ENCODE measurements at regions not wholly inside any gene's neighbourhood (a gene's known extent, or its start where the extent isn't known, plus 50 kb on each side); places are given as distances from the start of the nearest gene placed in this dataset.

DNA sequence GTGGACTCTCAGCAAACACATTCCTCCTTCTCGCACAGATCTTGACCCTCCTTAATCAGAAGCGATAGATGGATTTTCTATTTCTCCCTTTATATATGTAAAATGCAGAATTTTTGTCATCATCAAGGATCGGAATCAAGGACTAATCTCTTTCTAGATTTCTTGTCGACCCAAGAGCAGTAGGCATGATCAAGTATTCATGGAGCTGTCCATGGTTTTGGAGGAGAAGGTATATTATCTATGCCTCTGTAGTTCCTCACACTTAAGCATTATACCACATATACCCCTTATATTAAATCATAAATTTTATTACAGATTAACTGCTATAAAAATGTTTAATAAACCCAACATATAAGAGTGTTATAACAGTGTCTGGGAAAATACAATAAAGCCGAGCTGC, 886.8 kb downstream of the NLGN4X start:
- in situ Hi-C loops (cut with MboI) (no loop called here), intact Hi-C loops (cut with micrococcal nuclease) (no loop called here)
- Histone ChIP-seq H3K4me3 (no peak overlapping the region), H3K79me2 (ENCODE audit: control insufficient read depth, insufficient read depth, low read length) (no peaks in the 10 kb centered on the region), H4K20me1 (replicated peaks; ENCODE audit: control insufficient read depth, insufficient read depth, low read length) (no peaks in the 10 kb centered on the region), H3K9me1 (ENCODE audit: control insufficient read depth, insufficient read depth, low read length) (no peaks in the 10 kb centered on the region), H3K4me2 (ENCODE audit: insufficient read depth, low read length) (no peak overlapping the region), H3K27me3 (ENCODE audit: control insufficient read depth in 2 of 2, insufficient read depth in 2 of 2, low read length in 2 of 2) (no peaks in the 10 kb centered on the region), H2AFZ (ENCODE audit: low read depth, low read length) (no peak overlapping the region), H3K9ac (ENCODE audit: insufficient read depth in 1 of 2, low read depth in 2 of 2, low read length in 2 of 2) (no peak overlapping the region), H3K36me3 (ENCODE audit: control insufficient read depth, insufficient read depth, low read length) (no peaks in the 10 kb centered on the region), H3K4me1 (replicated peaks in 1 of 2; ENCODE audit: control insufficient read depth in 2 of 2, insufficient read depth in 2 of 2, low read length in 2 of 2) (no peaks in the 10 kb centered on the region), H3K27ac (ENCODE audit: extremely low read depth, low read depth, low read length) (no peak overlapping the region), H3K9me3 (replicated peaks; ENCODE audit: control insufficient read depth, insufficient read depth, low read depth, low read length) (no peaks in the 10 kb centered on the region)
- BruUV-seq (replicated peaks): no TSS peak
- 2% methylated on average over 5 of the region's 5 CpGs for WGBS (ENCODE audit: insufficient coverage, low coverage, missing lambda C conversion rate)
- POLR2A ChIA-PET: no interaction called here
- TF ChIP-seq, protein P1, sequence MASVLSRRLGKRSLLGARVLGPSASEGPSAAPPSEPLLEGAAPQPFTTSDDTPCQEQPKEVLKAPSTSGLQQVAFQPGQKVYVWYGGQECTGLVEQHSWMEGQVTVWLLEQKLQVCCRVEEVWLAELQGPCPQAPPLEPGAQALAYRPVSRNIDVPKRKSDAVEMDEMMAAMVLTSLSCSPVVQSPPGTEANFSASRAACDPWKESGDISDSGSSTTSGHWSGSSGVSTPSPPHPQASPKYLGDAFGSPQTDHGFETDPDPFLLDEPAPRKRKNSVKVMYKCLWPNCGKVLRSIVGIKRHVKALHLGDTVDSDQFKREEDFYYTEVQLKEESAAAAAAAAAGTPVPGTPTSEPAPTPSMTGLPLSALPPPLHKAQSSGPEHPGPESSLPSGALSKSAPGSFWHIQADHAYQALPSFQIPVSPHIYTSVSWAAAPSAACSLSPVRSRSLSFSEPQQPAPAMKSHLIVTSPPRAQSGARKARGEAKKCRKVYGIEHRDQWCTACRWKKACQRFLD (CRISPR knock-in tag; IDR thresholded peaks at IDR 0.05): no peak
- no peak for TF ChIP-seq STAG1 (CRISPR knock-in tag; IDR thresholded peaks at IDR 0.05; ENCODE audit: borderline replicate concordance)
- TF ChIP-seq, protein P2, sequence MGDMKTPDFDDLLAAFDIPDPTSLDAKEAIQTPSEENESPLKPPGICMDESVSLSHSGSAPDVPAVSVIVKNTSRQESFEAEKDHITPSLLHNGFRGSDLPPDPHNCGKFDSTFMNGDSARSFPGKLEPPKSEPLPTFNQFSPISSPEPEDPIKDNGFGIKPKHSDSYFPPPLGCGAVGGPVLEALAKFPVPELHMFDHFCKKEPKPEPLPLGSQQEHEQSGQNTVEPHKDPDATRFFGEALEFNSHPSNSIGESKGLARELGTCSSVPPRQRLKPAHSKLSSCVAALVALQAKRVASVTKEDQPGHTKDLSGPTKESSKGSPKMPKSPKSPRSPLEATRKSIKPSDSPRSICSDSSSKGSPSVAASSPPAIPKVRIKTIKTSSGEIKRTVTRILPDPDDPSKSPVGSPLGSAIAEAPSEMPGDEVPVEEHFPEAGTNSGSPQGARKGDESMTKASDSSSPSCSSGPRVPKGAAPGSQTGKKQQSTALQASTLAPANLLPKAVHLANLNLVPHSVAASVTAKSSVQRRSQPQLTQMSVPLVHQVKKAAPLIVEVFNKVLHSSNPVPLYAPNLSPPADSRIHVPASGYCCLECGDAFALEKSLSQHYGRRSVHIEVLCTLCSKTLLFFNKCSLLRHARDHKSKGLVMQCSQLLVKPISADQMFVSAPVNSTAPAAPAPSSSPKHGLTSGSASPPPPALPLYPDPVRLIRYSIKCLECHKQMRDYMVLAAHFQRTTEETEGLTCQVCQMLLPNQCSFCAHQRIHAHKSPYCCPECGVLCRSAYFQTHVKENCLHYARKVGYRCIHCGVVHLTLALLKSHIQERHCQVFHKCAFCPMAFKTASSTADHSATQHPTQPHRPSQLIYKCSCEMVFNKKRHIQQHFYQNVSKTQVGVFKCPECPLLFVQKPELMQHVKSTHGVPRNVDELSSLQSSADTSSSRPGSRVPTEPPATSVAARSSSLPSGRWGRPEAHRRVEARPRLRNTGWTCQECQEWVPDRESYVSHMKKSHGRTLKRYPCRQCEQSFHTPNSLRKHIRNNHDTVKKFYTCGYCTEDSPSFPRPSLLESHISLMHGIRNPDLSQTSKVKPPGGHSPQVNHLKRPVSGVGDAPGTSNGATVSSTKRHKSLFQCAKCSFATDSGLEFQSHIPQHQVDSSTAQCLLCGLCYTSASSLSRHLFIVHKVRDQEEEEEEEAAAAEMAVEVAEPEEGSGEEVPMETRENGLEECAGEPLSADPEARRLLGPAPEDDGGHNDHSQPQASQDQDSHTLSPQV (IDR thresholded peaks at IDR 0.05): no peak
- CTCF ChIA-PET (ENCODE audit: low intra/inter-chr PET ratio): no interaction called here
- ATAC-seq (no peak), FAIRE-seq (no peak), DNase-seq (ENCODE audit: extremely low read depth in 1 of 4, low spot score in 3 of 4) (no peak)
